H1 (cell line): ENCODE measurements at regions not wholly inside any gene's neighbourhood (a gene's known extent, or its start where the extent isn't known, plus 50 kb on each side); places are given as distances from the start of the nearest gene placed in this dataset.

Experiments used
- BCL11A ChIP-seq, 2 experiments: IDR thresholded peaks; one replicate each; pipeline ENCODE4 v1.6.1; 2011; ENCODE audit warnings: low read depth in 2 of 2, low read length in 2 of 2, mild to moderate bottlenecking in 2 of 2
- GABPA ChIP-seq: IDR thresholded peaks from 2 replicates; pipeline ENCODE4 v1.6.1; 2011; ENCODE audit warnings: mild to moderate bottlenecking, low read length, moderate library complexity, borderline replicate concordance; ENCODE audit not compliant: insufficient read depth
- SAP30 ChIP-seq: fragments of 300-600 bp; sonication (generic); IDR thresholded peaks from 2 replicates; pipeline ENCODE4 v1.7.1; 2012; ENCODE audit warnings: low read length, moderate library complexity, mild to moderate bottlenecking, inconsistent platforms; ENCODE audit not compliant: insufficient read depth, insufficient replicate concordance
- SIX5 ChIP-seq: IDR thresholded peaks from 2 replicates; pipeline ENCODE4 v1.6.1; 2011; ENCODE audit warnings: mild to moderate bottlenecking, low read depth, low read length
- TAF7 ChIP-seq: optimal IDR thresholded peaks from 2 replicates; pipeline ENCODE3; 2011; ENCODE audit warnings: low read depth, mild to moderate bottlenecking, inconsistent platforms, low read length, moderate library complexity, borderline replicate concordance
- USF2 ChIP-seq: IDR thresholded peaks from 2 replicates; pipeline ENCODE4 v1.6.1; 2011; ENCODE audit warnings: low read length, improper control_type of control experiment
- TF ChIP-seq, protein P1 (sequence below): fragments of 300-600 bp; sonication (generic); IDR thresholded peaks from 2 replicates; pipeline ENCODE4 v1.7.1; 2012; ENCODE audit warnings: low read length, moderate library complexity, mild to moderate bottlenecking, inconsistent platforms; ENCODE audit not compliant: insufficient replicate concordance
- TF ChIP-seq, protein P2 (sequence below): IDR thresholded peaks from 2 replicates; pipeline ENCODE4 v1.6.1; 2012; ENCODE audit warnings: inconsistent platforms

GRCh38 chr12:41700940-41701339 is 443.7 kb downstream of the GXYLT1 start (continued):
- TF ChIP-seq, protein P1, sequence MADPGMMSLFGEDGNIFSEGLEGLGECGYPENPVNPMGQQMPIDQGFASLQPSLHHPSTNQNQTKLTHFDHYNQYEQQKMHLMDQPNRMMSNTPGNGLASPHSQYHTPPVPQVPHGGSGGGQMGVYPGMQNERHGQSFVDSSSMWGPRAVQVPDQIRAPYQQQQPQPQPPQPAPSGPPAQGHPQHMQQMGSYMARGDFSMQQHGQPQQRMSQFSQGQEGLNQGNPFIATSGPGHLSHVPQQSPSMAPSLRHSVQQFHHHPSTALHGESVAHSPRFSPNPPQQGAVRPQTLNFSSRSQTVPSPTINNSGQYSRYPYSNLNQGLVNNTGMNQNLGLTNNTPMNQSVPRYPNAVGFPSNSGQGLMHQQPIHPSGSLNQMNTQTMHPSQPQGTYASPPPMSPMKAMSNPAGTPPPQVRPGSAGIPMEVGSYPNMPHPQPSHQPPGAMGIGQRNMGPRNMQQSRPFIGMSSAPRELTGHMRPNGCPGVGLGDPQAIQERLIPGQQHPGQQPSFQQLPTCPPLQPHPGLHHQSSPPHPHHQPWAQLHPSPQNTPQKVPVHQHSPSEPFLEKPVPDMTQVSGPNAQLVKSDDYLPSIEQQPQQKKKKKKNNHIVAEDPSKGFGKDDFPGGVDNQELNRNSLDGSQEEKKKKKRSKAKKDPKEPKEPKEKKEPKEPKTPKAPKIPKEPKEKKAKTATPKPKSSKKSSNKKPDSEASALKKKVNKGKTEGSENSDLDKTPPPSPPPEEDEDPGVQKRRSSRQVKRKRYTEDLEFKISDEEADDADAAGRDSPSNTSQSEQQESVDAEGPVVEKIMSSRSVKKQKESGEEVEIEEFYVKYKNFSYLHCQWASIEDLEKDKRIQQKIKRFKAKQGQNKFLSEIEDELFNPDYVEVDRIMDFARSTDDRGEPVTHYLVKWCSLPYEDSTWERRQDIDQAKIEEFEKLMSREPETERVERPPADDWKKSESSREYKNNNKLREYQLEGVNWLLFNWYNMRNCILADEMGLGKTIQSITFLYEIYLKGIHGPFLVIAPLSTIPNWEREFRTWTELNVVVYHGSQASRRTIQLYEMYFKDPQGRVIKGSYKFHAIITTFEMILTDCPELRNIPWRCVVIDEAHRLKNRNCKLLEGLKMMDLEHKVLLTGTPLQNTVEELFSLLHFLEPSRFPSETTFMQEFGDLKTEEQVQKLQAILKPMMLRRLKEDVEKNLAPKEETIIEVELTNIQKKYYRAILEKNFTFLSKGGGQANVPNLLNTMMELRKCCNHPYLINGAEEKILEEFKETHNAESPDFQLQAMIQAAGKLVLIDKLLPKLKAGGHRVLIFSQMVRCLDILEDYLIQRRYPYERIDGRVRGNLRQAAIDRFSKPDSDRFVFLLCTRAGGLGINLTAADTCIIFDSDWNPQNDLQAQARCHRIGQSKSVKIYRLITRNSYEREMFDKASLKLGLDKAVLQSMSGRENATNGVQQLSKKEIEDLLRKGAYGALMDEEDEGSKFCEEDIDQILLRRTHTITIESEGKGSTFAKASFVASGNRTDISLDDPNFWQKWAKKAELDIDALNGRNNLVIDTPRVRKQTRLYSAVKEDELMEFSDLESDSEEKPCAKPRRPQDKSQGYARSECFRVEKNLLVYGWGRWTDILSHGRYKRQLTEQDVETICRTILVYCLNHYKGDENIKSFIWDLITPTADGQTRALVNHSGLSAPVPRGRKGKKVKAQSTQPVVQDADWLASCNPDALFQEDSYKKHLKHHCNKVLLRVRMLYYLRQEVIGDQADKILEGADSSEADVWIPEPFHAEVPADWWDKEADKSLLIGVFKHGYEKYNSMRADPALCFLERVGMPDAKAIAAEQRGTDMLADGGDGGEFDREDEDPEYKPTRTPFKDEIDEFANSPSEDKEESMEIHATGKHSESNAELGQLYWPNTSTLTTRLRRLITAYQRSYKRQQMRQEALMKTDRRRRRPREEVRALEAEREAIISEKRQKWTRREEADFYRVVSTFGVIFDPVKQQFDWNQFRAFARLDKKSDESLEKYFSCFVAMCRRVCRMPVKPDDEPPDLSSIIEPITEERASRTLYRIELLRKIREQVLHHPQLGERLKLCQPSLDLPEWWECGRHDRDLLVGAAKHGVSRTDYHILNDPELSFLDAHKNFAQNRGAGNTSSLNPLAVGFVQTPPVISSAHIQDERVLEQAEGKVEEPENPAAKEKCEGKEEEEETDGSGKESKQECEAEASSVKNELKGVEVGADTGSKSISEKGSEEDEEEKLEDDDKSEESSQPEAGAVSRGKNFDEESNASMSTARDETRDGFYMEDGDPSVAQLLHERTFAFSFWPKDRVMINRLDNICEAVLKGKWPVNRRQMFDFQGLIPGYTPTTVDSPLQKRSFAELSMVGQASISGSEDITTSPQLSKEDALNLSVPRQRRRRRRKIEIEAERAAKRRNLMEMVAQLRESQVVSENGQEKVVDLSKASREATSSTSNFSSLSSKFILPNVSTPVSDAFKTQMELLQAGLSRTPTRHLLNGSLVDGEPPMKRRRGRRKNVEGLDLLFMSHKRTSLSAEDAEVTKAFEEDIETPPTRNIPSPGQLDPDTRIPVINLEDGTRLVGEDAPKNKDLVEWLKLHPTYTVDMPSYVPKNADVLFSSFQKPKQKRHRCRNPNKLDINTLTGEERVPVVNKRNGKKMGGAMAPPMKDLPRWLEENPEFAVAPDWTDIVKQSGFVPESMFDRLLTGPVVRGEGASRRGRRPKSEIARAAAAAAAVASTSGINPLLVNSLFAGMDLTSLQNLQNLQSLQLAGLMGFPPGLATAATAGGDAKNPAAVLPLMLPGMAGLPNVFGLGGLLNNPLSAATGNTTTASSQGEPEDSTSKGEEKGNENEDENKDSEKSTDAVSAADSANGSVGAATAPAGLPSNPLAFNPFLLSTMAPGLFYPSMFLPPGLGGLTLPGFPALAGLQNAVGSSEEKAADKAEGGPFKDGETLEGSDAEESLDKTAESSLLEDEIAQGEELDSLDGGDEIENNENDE = no peak
- no peak for TF ChIP-seq BCL11A (IDR thresholded peaks at IDR 0.05; ENCODE audit: low read depth in 2 of 2, low read length in 2 of 2)
- TF ChIP-seq, protein P2, sequence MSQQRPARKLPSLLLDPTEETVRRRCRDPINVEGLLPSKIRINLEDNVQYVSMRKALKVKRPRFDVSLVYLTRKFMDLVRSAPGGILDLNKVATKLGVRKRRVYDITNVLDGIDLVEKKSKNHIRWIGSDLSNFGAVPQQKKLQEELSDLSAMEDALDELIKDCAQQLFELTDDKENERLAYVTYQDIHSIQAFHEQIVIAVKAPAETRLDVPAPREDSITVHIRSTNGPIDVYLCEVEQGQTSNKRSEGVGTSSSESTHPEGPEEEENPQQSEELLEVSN = no peak
- TF ChIP-seq USF2 = no peak
- TF ChIP-seq TAF7 = no peak
- TF ChIP-seq SIX5 = no peak
- TF ChIP-seq GABPA = no peak
- TF ChIP-seq SAP30 = no peak
